HG03159 (cell line): ENCODE measurements at regions not wholly inside any gene's neighbourhood (a gene's known extent, or its start where the extent isn't known, plus 50 kb on each side); places are given as distances from the start of the nearest gene placed in this dataset.
"Not testable (repeated sequence)": the region's sequence is repeated elsewhere in the genome, so short reads cannot be mapped to it uniquely, and the experiment has no call there.

Experiments used
- ATAC-seq: cut with Tn5 transposase; IDR thresholded peaks from one replicate; pipeline ENCODE4 v1.9.1; 2021; ENCODE audit warnings: mild to moderate bottlenecking, moderate library complexity; ENCODE audit not compliant: unreplicated experiment

DNA sequence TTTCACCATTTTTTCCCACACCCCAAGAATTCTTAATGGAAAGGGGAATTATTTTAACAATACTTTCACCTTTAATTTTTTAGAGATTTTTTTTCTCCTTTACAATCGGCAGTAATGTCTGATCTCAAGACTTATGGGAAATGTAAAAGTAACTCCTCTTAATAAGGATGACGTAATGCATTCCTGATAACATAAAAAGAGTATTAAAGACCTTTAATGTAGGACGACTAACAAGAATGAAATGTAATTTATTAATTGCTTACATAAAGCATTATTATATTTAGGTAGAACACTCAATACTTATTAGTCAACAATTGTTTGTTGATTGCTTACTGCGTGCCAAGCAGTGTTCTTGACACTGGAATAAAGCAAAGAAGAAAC, 416.8 kb upstream of the NAALADL2 start:
- no peak for ATAC-seq

DNA sequence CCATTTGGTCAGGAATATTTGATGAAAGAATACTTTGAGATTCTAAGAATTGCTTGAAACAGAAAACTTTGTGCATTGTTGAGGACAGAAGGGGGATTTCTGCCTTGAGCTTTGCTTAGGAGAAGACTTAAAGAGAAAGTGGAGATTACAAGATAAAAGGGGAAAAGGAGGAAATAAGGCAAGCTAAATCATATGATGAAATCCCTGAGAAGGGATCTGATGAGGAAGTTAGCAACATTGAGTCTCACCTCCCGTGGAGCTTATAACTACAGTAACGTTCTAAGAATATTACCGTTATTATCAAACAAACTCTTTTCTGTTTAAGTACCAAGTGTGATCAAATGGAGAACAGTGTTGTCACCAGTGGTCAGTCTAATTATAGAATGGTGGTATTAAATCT, 414.7 kb upstream of the NAALADL2 start:
- ATAC-seq = no peak

DNA sequence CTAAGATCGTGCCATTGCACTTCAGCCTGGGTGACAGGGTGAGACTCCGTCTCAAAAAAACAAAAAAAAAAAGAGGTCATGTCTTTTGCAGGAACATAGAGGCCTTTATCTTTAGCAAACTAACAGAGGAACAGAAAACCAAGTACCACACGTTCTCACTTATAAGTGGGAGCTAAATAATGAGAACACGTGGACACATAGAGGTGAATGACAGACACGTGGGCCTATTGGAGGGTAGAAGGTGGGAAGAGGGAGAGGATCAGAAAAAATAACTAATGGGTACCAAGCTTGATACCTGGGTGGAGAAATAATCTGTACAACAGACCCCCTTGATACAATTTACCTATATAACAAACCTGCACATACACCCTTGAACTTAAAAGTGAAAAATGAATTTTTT, 401.4 kb upstream of the NAALADL2 start:
- ATAC-seq = no peak

DNA sequence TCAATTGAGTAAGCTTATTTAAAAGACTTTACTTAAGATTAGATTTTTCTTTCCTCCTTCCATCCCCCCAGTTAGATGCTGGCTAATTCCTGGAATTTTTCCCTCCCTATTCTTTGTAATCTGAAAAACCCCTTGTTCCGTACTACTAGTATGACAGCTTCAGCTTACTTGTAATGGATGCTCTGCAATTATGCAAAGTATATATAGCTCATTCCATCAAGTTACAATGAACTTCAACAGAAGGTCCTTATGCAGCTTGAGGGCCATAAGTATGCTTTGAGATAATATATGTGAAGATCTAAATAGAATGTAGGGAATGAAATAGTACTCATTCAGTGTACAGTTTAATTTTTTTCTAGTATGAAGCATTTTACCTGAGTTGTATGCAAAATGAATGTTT, 398.3 kb upstream of the NAALADL2 start:
- ATAC-seq = no peak

GRCh38 chr3:174462916-174463315, 396.2 kb upstream of the NAALADL2 start:
- no peak for ATAC-seq

- ATAC-seq = no peak
These were observed 394.0 kb upstream of the NAALADL2 start for GRCh38 chr3:174465177-174465576.

DNA sequence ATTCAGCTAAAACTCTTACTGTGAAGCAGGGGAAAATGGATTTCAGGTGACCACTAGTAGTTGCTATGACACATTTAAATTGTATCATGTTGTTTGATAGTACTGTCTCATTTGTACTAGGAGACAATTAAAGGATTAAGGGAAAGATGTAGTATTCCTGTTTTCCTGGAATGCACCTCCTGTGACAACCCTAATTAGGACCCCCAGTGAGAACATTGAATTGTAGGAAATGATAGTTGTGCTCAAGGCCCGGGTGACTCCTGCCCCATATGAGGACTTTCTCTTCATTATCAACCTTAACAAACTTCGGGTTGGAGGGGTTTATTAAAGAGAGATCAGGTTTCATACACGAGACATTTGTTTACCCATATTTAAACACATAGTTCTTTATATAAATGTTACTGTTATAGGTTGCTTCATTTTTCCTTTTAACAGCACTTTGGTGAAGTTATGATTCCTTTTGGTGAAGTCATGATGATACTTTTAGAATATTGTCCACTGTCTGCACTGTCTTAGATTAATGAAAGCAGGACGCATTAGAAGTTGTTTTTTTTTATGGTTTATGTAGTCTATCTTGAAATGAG, 392.6 kb upstream of the NAALADL2 start:
- ATAC-seq = no peak

GRCh38 chr3:174477491-174477890, 381.6 kb upstream of the NAALADL2 start:
- ATAC-seq = no peak

DNA sequence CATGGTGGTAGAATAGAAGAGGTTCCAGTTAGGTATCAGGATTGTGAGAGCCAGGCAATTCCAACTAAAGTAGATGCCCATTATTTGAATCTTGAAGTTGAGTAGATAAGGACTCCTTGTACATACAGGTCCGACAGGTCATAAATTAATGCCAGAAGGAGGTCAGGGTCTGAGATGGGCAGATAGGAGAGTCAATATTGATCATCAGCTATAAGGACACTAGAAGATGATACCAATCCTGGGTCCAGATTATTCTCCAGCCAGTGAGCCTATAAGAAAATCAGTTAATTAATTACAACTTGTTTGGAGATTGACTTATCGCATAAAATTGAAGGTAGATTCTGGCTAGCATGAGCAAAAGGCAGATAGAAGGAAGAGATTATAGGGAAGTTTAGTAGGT, 378.4 kb upstream of the NAALADL2 start:
- no peak for ATAC-seq

GRCh38 chr3:174482541-174482940, 376.6 kb upstream of the NAALADL2 start:
- no peak for ATAC-seq

DNA sequence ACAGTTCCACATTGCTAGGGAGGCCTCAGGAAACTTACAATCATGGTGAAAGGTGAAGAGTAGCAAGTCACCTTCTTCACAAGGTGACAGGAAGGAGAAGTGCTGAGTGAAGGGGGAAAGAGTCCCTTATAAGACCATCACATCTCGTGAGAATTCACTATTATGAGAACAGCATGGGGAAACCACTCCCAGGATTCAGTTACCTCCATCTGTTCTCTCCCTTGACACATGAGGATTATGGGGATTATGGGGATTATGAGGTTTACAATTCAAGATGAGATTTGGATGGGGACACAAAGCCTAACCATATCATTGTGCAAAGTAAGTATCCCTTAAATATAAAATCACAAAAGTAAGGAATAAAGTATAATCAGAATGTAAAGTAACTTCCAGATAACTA, 375.9 kb upstream of the NAALADL2 start:
- no peak for ATAC-seq

DNA sequence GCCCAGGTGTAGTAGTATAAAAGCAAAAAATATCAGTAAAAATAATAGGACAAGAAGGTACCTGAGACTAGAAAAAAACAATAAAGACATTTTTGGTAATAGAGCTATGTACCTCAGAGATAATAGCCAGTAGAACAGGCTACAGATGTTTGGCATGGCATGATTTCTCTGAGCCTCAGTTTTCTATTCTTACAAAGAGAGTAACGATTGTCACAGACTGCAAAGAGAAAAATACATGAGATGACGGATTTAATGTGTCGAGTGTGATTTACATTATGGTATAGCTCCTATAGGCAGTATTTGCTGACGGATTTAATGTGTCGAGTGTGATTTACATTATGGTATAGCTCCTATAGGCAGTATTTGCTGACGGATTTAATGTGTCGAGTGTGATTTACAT, 375.3 kb upstream of the NAALADL2 start:
- not testable (repeated sequence) for ATAC-seq

DNA sequence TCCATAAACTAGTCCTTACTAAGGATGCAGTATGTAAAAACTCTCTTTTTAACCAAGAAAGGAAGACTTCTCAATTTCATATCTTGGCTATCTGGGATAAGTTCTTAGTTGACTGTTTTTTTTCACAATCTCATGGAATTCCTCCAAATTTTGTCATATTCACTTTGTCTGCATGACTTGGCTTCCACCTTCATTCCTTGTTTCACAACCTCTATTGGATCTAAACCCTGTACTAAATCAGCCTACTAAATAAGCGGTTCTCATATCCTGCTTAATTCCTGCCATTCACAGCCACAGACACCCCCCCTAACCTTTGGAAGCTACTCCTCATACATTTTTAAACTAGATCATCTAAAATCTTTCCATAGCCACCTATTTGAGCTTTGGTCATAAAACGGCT, 370.6 kb upstream of the NAALADL2 start:
- no peak for ATAC-seq

- ATAC-seq = no peak
These were observed 363.8 kb upstream of the NAALADL2 start for GRCh38 chr3:174495311-174495710.

- ATAC-seq = no peak
These were observed 363.2 kb upstream of the NAALADL2 start for GRCh38 chr3:174495928-174496327.

DNA sequence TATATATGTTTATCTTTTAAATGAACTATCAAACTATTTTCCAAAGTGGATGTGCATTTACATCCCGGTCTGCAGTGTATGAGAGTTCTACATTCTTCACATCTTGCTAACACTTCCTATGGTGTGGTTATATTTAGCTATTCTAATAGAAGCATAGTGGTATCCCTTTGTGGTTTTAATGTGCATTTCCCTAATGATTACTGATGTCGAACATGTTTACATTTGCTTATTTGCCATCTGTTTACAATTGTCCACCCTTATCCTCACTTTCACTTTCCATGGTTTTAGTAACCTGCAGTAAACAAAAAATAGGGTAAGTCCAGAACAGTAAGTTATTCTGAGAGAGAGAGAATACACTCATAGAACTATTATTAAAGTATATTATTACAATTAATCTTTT, 360.5 kb upstream of the NAALADL2 start:
- no peak for ATAC-seq

GRCh38 chr3:174505266-174505665, 353.9 kb upstream of the NAALADL2 start:
- ATAC-seq = no peak

DNA sequence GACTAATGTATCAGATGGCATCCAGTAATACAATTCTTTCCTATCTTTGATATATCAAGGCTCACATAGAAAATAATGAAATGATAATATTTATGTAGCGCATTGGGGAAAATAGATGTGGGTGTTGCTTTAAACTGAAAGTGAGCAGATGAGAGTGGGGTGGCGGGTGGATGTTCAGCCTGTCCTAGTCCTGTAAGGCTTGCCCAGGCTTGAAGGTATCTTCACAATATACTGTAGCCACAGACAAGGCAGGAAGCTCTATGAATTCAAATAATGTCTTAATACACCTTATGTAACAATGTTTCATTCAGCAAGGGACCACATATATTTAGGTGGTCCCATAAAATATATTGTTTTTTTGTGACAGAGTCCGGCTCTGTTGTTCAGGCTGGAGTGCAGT, 334.9 kb upstream of the NAALADL2 start:
- ATAC-seq = no peak

DNA sequence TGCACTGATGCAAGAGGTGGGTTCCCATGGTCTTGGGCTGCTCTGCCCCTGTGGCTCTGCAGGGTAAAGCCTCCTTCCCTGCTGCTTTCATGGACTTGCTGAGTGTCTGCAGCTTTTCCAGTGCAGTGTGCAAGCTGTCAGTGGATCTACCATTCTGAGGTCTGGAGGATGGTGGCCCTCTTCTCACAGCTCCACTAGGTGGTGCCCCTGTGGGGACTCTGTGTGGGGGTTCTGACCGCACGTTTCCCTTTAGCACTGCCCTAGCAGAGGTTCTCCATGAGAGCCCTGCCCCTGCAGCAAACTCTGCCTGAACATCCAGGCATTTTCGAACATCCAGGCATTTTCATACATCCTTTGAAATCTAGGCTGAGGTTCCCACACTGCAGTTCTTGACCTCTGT, 329.8 kb upstream of the NAALADL2 start:
- no peak for ATAC-seq

- no peak for ATAC-seq
These were observed 327.7 kb upstream of the NAALADL2 start for GRCh38 chr3:174531262-174531982.

GRCh38 chr3:174532216-174532615, 326.9 kb upstream of the NAALADL2 start:
- no peak for ATAC-seq

GRCh38 chr3:174532776-174533175, 326.4 kb upstream of the NAALADL2 start:
- no peak for ATAC-seq

DNA sequence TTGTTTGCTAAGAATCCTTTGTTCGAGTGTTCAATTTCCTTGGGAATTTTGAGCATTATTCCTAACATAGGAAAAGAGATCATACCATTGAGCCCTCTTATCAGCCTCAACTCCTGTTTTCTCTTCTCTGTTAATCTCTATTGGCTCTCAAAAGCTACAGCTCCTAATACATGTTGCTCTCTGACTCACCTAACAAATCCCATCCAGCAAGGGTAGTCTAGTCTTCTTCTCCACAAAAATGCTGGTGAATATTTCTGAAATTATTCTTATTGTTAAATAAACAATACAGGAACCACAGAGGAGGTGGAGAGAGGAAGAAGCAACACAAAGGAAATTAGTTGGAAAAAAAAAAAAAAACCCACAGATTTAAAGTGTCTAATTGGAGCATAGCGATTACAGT, 325.8 kb upstream of the NAALADL2 start:
- no peak for ATAC-seq
